ENCODE measurements at regions not wholly inside any gene's neighbourhood (a gene's known extent, or its start where the extent isn't known, plus 50 kb on each side); places are given as distances from the start of the nearest gene placed in this dataset.

DNA sequence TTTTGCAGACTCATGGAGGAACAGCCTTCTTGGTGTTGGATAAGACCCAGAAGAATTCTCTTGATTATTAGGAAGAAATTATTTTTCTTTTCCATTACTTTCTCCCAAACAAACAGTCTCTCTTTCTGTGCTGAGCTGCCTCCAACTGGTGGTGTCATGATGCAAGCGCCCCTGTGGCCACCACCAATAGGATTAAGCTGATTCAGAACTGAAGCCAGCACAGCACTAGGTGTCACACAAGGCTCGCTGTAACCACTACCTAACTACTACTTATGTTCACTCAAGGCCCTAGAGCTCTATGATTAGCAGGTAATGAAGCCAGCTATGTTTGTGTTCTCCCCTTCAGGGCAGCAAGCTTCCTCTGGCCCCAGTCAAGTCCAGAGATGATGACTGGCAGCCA, 123.4 kb downstream of the HTR1B start:
- no peak for DNase-seq (ENCODE audit: low read depth in 1 of 2, low spot score in 1 of 2)
- Histone ChIP-seq H3K27me3 (ENCODE audit: insufficient read depth, poor library complexity, severe bottlenecking) (no peaks in the 10 kb centered on the region), H3K27ac (replicated peaks) (no peak overlapping the region), H3K4me3 (replicated peaks; ENCODE audit: insufficient read depth, low read length) (no peak overlapping the region)
- no peak for TF ChIP-seq REST (IDR thresholded peaks at IDR 0.05; ENCODE audit: insufficient replicate concordance, low read depth)
- TF ChIP-seq GABPA (IDR thresholded peaks at IDR 0.05; ENCODE audit: low read depth) = no peak
- TF ChIP-seq SPI1 (IDR thresholded peaks at IDR 0.05; ENCODE audit: borderline replicate concordance, low read depth) = no peak
- TF ChIP-seq, protein P1, sequence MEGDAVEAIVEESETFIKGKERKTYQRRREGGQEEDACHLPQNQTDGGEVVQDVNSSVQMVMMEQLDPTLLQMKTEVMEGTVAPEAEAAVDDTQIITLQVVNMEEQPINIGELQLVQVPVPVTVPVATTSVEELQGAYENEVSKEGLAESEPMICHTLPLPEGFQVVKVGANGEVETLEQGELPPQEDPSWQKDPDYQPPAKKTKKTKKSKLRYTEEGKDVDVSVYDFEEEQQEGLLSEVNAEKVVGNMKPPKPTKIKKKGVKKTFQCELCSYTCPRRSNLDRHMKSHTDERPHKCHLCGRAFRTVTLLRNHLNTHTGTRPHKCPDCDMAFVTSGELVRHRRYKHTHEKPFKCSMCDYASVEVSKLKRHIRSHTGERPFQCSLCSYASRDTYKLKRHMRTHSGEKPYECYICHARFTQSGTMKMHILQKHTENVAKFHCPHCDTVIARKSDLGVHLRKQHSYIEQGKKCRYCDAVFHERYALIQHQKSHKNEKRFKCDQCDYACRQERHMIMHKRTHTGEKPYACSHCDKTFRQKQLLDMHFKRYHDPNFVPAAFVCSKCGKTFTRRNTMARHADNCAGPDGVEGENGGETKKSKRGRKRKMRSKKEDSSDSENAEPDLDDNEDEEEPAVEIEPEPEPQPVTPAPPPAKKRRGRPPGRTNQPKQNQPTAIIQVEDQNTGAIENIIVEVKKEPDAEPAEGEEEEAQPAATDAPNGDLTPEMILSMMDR (IDR thresholded peaks at IDR 0.05; ENCODE audit: insufficient read depth, low read length) = no peak
- no peak for TF ChIP-seq POLR2AphosphoS5 (IDR thresholded peaks at IDR 0.05; ENCODE audit: low read depth)

DNA sequence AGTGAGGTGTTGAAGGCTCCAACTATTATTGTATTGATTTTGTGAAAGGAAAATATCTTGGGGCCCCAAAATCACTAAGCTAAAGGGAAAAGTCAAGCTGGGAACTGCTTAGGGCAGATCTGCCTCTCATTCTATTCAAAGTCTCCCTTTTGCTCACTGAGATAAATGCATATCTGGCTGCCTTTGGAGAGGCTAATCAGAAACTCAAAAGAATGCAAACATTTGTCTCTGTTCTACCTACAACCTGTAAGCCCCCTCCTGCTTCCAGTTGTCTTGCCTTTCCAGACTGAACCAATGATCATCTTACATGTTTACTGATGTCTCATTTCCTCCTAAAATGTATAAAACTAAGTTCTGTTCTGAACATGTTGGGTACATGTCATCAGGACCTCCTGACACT, 125.9 kb downstream of the HTR1B start:
- Histone ChIP-seq H3K27me3 (ENCODE audit: insufficient read depth, poor library complexity, severe bottlenecking) (no peaks in the 10 kb centered on the region), H3K4me3 (replicated peaks; ENCODE audit: insufficient read depth, low read length) (no peak overlapping the region), H3K27ac (replicated peaks) (no peak overlapping the region)
- no peak for TF ChIP-seq GABPA (IDR thresholded peaks at IDR 0.05; ENCODE audit: low read depth)
- no peak for TF ChIP-seq POLR2AphosphoS5 (IDR thresholded peaks at IDR 0.05; ENCODE audit: low read depth)
- TF ChIP-seq REST (IDR thresholded peaks at IDR 0.05; ENCODE audit: insufficient replicate concordance, low read depth) = no peak
- TF ChIP-seq SPI1 (IDR thresholded peaks at IDR 0.05; ENCODE audit: borderline replicate concordance, low read depth) = no peak
- TF ChIP-seq, protein P1 (IDR thresholded peaks at IDR 0.05; ENCODE audit: insufficient read depth, low read length) = no peak
- DNase-seq (ENCODE audit: low read depth in 1 of 2, low spot score in 1 of 2) = no peak

- H3K27ac ChIP-seq (replicated peaks) = no peak overlapping the region
- no peak for DNase-seq (ENCODE audit: low read depth in 1 of 2, low spot score in 1 of 2)
- no peaks in the 10 kb centered on the region for H3K27me3 ChIP-seq (ENCODE audit: insufficient read depth, poor library complexity, severe bottlenecking)
- no peak for TF ChIP-seq REST (IDR thresholded peaks at IDR 0.05; ENCODE audit: insufficient replicate concordance, low read depth)
- no peak for TF ChIP-seq POLR2AphosphoS5 (IDR thresholded peaks at IDR 0.05; ENCODE audit: low read depth)
- no peak for TF ChIP-seq SPI1 (IDR thresholded peaks at IDR 0.05; ENCODE audit: borderline replicate concordance, low read depth)
- TF ChIP-seq GABPA (IDR thresholded peaks at IDR 0.05; ENCODE audit: low read depth) = no peak
- TF ChIP-seq, protein P1 (IDR thresholded peaks at IDR 0.05; ENCODE audit: insufficient read depth, low read length) = no peak
- H3K4me3 ChIP-seq (replicated peaks; ENCODE audit: insufficient read depth, low read length) = no peak overlapping the region
These were observed 129.2 kb downstream of the HTR1B start for GRCh38 chr6:77334093-77334492.

All from HL-60 (cell line).